AG04449 (cell line): ENCODE measurements at regions not wholly inside any gene's neighbourhood (a gene's known extent, or its start where the extent isn't known, plus 50 kb on each side); places are given as distances from the start of the nearest gene placed in this dataset.
A peak's percentile ranks its signal among the peaks of the same experiment; 100 is the strongest.

Source experiments
- CTCF ChIA-PET: fragments of 350-600 bp; formaldehyde crosslinking; extraction: SDS; loops from one replicate; lab custom pipeline; 2021; ENCODE audit warnings: antibody characterized with exemption; lab: Yijun Ruan, JAX
- POLR2A ChIA-PET: fragments of 400-600, 350-600 bp; formaldehyde crosslinking; extraction: SDS; loops from one replicate; lab custom pipeline; 2020; ENCODE audit warnings: antibody characterized with exemption, inconsistent platforms; lab: Yijun Ruan, JAX
- DNase-seq: peaks from one replicate; pipeline ENCODE4 v3.0.0-alpha.2; 2010; ENCODE audit warnings: low read depth, low spot score
- H3K4me3 ChIP-seq: 2 replicates; pipeline ENCODE4 v1.5.1; 2011; ENCODE audit warnings: low read depth, mild to moderate bottlenecking, control low read depth, low read length
- CTCF ChIP-seq: IDR thresholded peaks from one replicate; pipeline ENCODE4 v1.5.1; 2011; ENCODE audit warnings: mild to moderate bottlenecking, moderate library complexity, low read length, control low read depth, inconsistent platforms; ENCODE audit not compliant: insufficient read depth; ENCODE audit errors: missing control alignments

- CTCF ChIA-PET: interaction anchor here (1.5 to 10.0 kb wide), 3 partner anchors 9 to 505 kb away, joined by 4 to 81 read pairs (median 4); no protein-coding TSS in a partner anchor
- TF ChIP-seq CTCF: no peak
Measured at GRCh38 chr18:10013621-10014543, 100.1 kb downstream of the VAPA start.

GRCh38 chr18:10015288-10015701 lies 101.5 kb downstream of the VAPA start:
- no peak for DNase-seq
- CTCF ChIA-PET: interaction anchor here (0.6 to 10.0 kb wide), 6 partner anchors 10 to 503 kb away, joined by 3 to 81 read pairs (median 4); no protein-coding TSS in a partner anchor
- POLR2A ChIA-PET: interaction anchor here (1.2 to 1.4 kb wide), 2 partner anchors 25 to 43 kb away, joined by 3 read pairs; no protein-coding TSS in a partner anchor
- no peak overlapping the region for H3K4me3 ChIP-seq
- no peak for TF ChIP-seq CTCF

More at GRCh38 chr18:10013621-10014543, 100.1 kb downstream of the VAPA start:
- DNase-seq: no peak
- POLR2A ChIA-PET: no interaction called here
- no peak overlapping the region for H3K4me3 ChIP-seq

GRCh38 chr18:10015941-10016819 lies 102.4 kb downstream of the VAPA start:
- peak; percentile 98 for DNase-seq
- CTCF ChIA-PET: interaction anchor here (0.6 to 10.0 kb wide), 14 partner anchors 9 to 544 kb away, joined by 3 to 81 read pairs (median 4); no protein-coding TSS in a partner anchor
- peak; percentile 70 for TF ChIP-seq CTCF
- POLR2A ChIA-PET: interaction anchor here (0.6 to 1.4 kb wide), 5 partner anchors 10 to 504 kb away, joined by 3 read pairs; no protein-coding TSS in a partner anchor
- no peak overlapping the region for H3K4me3 ChIP-seq

GRCh38 chr18:10017043-10017442 lies 103.2 kb downstream of the VAPA start:
- ChIA-PET CTCF (interaction anchor here (0.6 to 10.0 kb wide), 11 partner anchors 8 to 543 kb away, joined by 3 to 81 read pairs (median 4); no protein-coding TSS in a partner anchor), POLR2A (interaction anchor here (0.6 to 1.3 kb wide), 3 partner anchors 9 to 503 kb away, joined by 3 read pairs; no protein-coding TSS in a partner anchor)
- H3K4me3 ChIP-seq: no peak overlapping the region
- no peak for DNase-seq
- TF ChIP-seq CTCF: no peak

- CTCF ChIA-PET: interaction anchor here (1.9 kb wide), 1 partner anchor 14 kb away, joined by 6 read pairs; no protein-coding TSS in a partner anchor
- no peak for DNase-seq
- H3K4me3 ChIP-seq: no peak overlapping the region
- POLR2A ChIA-PET: interaction anchor here (0.7 kb wide), 1 partner anchor 357 kb away, joined by 3 read pairs; no protein-coding TSS in a partner anchor
- no peak for TF ChIP-seq CTCF
Measured at GRCh38 chr18:10018289-10018688, 104.5 kb downstream of the VAPA start.
